ENCODE measurements at regions not wholly inside any gene's neighbourhood (a gene's known extent, or its start where the extent isn't known, plus 50 kb on each side); places are given as distances from the start of the nearest gene placed in this dataset.

- no peak overlapping the region for H3K4me3 ChIP-seq (ENCODE audit: extremely low read depth, insufficient read depth, low read length, poor library complexity, severe bottlenecking)
- H3K27ac ChIP-seq (ENCODE audit: low read depth, low read length, severe bottlenecking) = no peak overlapping the region
- H3K4me1 ChIP-seq (ENCODE audit: control insufficient read depth, insufficient read depth, low read length, poor library complexity, severe bottlenecking) = no peaks in the 10 kb centered on the region
- WGBS, 2 experiments (ENCODE audit: insufficient coverage in 2 of 2) = no CpG with 5 or more reads among the region's 2 CpGs
- H3K36me3 ChIP-seq (ENCODE audit: control insufficient read depth, insufficient read depth, low read length) = no peaks in the 10 kb centered on the region
- no peaks in the 10 kb centered on the region for H3K9me3 ChIP-seq (ENCODE audit: control insufficient read depth, low read length)
These were observed 208.6 kb upstream of the SAMSN1 start for GRCh38 chr21:14754682-14755081.

GRCh38 chr21:14754259-14754604, 208.1 kb upstream of the SAMSN1 start:
- no peaks in the 10 kb centered on the region for H3K9me3 ChIP-seq (ENCODE audit: control insufficient read depth, low read length)
- H3K4me1 ChIP-seq (ENCODE audit: control insufficient read depth, insufficient read depth, low read length, poor library complexity, severe bottlenecking) = no peaks in the 10 kb centered on the region
- H3K36me3 ChIP-seq (ENCODE audit: control insufficient read depth, insufficient read depth, low read length) = no peaks in the 10 kb centered on the region
- no peak overlapping the region for H3K27ac ChIP-seq (ENCODE audit: low read depth, low read length, severe bottlenecking)
- WGBS, 2 experiments (ENCODE audit: insufficient coverage in 2 of 2) = no CpG with 5 or more reads among the region's 1 CpG
- no peak overlapping the region for H3K4me3 ChIP-seq (ENCODE audit: extremely low read depth, insufficient read depth, low read length, poor library complexity, severe bottlenecking)

- Histone ChIP-seq H3K4me3 (ENCODE audit: extremely low read depth, insufficient read depth, low read length, poor library complexity, severe bottlenecking) (no peak overlapping the region), H3K4me1 (ENCODE audit: control insufficient read depth, insufficient read depth, low read length, poor library complexity, severe bottlenecking) (no peaks in the 10 kb centered on the region), H3K27ac (ENCODE audit: low read depth, low read length, severe bottlenecking) (no peak overlapping the region), H3K9me3 (ENCODE audit: control insufficient read depth, low read length) (no peaks in the 10 kb centered on the region), H3K36me3 (ENCODE audit: control insufficient read depth, insufficient read depth, low read length) (no peaks in the 10 kb centered on the region)
- WGBS, 2 experiments (ENCODE audit: insufficient coverage in 2 of 2) = no CpG with 5 or more reads among the region's 2 CpGs
These were observed 207.5 kb upstream of the SAMSN1 start for GRCh38 chr21:14753466-14754258.

GRCh38 chr21:14753069-14753465, 207.0 kb upstream of the SAMSN1 start:
- no peaks in the 10 kb centered on the region for H3K9me3 ChIP-seq (ENCODE audit: control insufficient read depth, low read length)
- H3K27ac ChIP-seq (ENCODE audit: low read depth, low read length, severe bottlenecking) = no peak overlapping the region
- no peaks in the 10 kb centered on the region for H3K36me3 ChIP-seq (ENCODE audit: control insufficient read depth, insufficient read depth, low read length)
- no peak overlapping the region for H3K4me3 ChIP-seq (ENCODE audit: extremely low read depth, insufficient read depth, low read length, poor library complexity, severe bottlenecking)
- H3K4me1 ChIP-seq (ENCODE audit: control insufficient read depth, insufficient read depth, low read length, poor library complexity, severe bottlenecking) = no peaks in the 10 kb centered on the region

- Histone ChIP-seq H3K27ac (ENCODE audit: low read depth, low read length, severe bottlenecking) (no peak overlapping the region), H3K4me3 (ENCODE audit: extremely low read depth, insufficient read depth, low read length, poor library complexity, severe bottlenecking) (no peak overlapping the region), H3K36me3 (ENCODE audit: control insufficient read depth, insufficient read depth, low read length) (no peaks in the 10 kb centered on the region), H3K4me1 (ENCODE audit: control insufficient read depth, insufficient read depth, low read length, poor library complexity, severe bottlenecking) (no peaks in the 10 kb centered on the region), H3K9me3 (ENCODE audit: control insufficient read depth, low read length) (no peaks in the 10 kb centered on the region)
These were observed 206.3 kb upstream of the SAMSN1 start for GRCh38 chr21:14752345-14752909.

- no peak overlapping the region for H3K4me3 ChIP-seq (ENCODE audit: extremely low read depth, insufficient read depth, low read length, poor library complexity, severe bottlenecking)
- no peaks in the 10 kb centered on the region for H3K4me1 ChIP-seq (ENCODE audit: control insufficient read depth, insufficient read depth, low read length, poor library complexity, severe bottlenecking)
- H3K27ac ChIP-seq (ENCODE audit: low read depth, low read length, severe bottlenecking) = no peak overlapping the region
- WGBS, 2 experiments (ENCODE audit: insufficient coverage in 2 of 2) = no CpG with 5 or more reads among the region's 2 CpGs
- no peaks in the 10 kb centered on the region for H3K36me3 ChIP-seq (ENCODE audit: control insufficient read depth, insufficient read depth, low read length)
- H3K9me3 ChIP-seq (ENCODE audit: control insufficient read depth, low read length) = no peaks in the 10 kb centered on the region
These were observed 205.7 kb upstream of the SAMSN1 start for GRCh38 chr21:14751602-14752344.

- H3K36me3 ChIP-seq (ENCODE audit: control insufficient read depth, insufficient read depth, low read length) = no peaks in the 10 kb centered on the region
- WGBS, 2 experiments (ENCODE audit: insufficient coverage in 2 of 2) = 82 to 92% methylated on average over 3 of the region's 3 CpGs
- no peaks in the 10 kb centered on the region for H3K4me1 ChIP-seq (ENCODE audit: control insufficient read depth, insufficient read depth, low read length, poor library complexity, severe bottlenecking)
- H3K27ac ChIP-seq (ENCODE audit: low read depth, low read length, severe bottlenecking) = no peak overlapping the region
- H3K4me3 ChIP-seq (ENCODE audit: extremely low read depth, insufficient read depth, low read length, poor library complexity, severe bottlenecking) = no peak overlapping the region
- no peaks in the 10 kb centered on the region for H3K9me3 ChIP-seq (ENCODE audit: control insufficient read depth, low read length)
These were observed 204.9 kb upstream of the SAMSN1 start for GRCh38 chr21:14751011-14751410.

- no peaks in the 10 kb centered on the region for H3K9me3 ChIP-seq (ENCODE audit: control insufficient read depth, low read length)
- H3K4me3 ChIP-seq (ENCODE audit: extremely low read depth, insufficient read depth, low read length, poor library complexity, severe bottlenecking) = no peak overlapping the region
- no peaks in the 10 kb centered on the region for H3K4me1 ChIP-seq (ENCODE audit: control insufficient read depth, insufficient read depth, low read length, poor library complexity, severe bottlenecking)
- H3K36me3 ChIP-seq (ENCODE audit: control insufficient read depth, insufficient read depth, low read length) = no peaks in the 10 kb centered on the region
- H3K27ac ChIP-seq (ENCODE audit: low read depth, low read length, severe bottlenecking) = no peak overlapping the region
These were observed 203.9 kb upstream of the SAMSN1 start for GRCh38 chr21:14750041-14750440.

- no peaks in the 10 kb centered on the region for H3K36me3 ChIP-seq (ENCODE audit: control insufficient read depth, insufficient read depth, low read length)
- H3K4me1 ChIP-seq (ENCODE audit: control insufficient read depth, insufficient read depth, low read length, poor library complexity, severe bottlenecking) = no peaks in the 10 kb centered on the region
- no peaks in the 10 kb centered on the region for H3K9me3 ChIP-seq (ENCODE audit: control insufficient read depth, low read length)
- no peak overlapping the region for H3K4me3 ChIP-seq (ENCODE audit: extremely low read depth, insufficient read depth, low read length, poor library complexity, severe bottlenecking)
- 94 to 100% methylated on average over 1 to 2 of the region's 2 CpGs for WGBS, 2 experiments (ENCODE audit: insufficient coverage in 2 of 2)
- H3K27ac ChIP-seq (ENCODE audit: low read depth, low read length, severe bottlenecking) = no peak overlapping the region
These were observed 202.5 kb upstream of the SAMSN1 start for GRCh38 chr21:14748662-14749061.

GRCh38 chr21:14744368-14744767, 198.3 kb upstream of the SAMSN1 start:
- Histone ChIP-seq H3K4me1 (ENCODE audit: control insufficient read depth, insufficient read depth, low read length, poor library complexity, severe bottlenecking) (no peaks in the 10 kb centered on the region), H3K27ac (ENCODE audit: low read depth, low read length, severe bottlenecking) (no peak overlapping the region), H3K4me3 (ENCODE audit: extremely low read depth, insufficient read depth, low read length, poor library complexity, severe bottlenecking) (no peak overlapping the region), H3K36me3 (ENCODE audit: control insufficient read depth, insufficient read depth, low read length) (no peaks in the 10 kb centered on the region), H3K9me3 (ENCODE audit: control insufficient read depth, low read length) (no peaks in the 10 kb centered on the region)
- WGBS, 2 experiments (ENCODE audit: insufficient coverage in 2 of 2) = 80 to 100% methylated on average over 1 of the region's 1 CpG

GRCh38 chr21:14742119-14742518, 196.0 kb upstream of the SAMSN1 start:
- H3K4me1 ChIP-seq (ENCODE audit: control insufficient read depth, insufficient read depth, low read length, poor library complexity, severe bottlenecking) = no peaks in the 10 kb centered on the region
- H3K9me3 ChIP-seq (ENCODE audit: control insufficient read depth, low read length) = no peaks in the 10 kb centered on the region
- no peaks in the 10 kb centered on the region for H3K36me3 ChIP-seq (ENCODE audit: control insufficient read depth, insufficient read depth, low read length)
- no peak overlapping the region for H3K4me3 ChIP-seq (ENCODE audit: extremely low read depth, insufficient read depth, low read length, poor library complexity, severe bottlenecking)
- H3K27ac ChIP-seq (ENCODE audit: low read depth, low read length, severe bottlenecking) = no peak overlapping the region
- 100% methylated on average over 1 of the region's 2 CpGs; no CpG with 5 or more reads in 1 of the 2 experiments for WGBS, 2 experiments (ENCODE audit: insufficient coverage in 2 of 2)

All from mesodermal cell (in vitro differentiated cells).